ENCODE measurements at regions not wholly inside any gene's neighbourhood (a gene's known extent, or its start where the extent isn't known, plus 50 kb on each side); places are given as distances from the start of the nearest gene placed in this dataset.

DNA sequence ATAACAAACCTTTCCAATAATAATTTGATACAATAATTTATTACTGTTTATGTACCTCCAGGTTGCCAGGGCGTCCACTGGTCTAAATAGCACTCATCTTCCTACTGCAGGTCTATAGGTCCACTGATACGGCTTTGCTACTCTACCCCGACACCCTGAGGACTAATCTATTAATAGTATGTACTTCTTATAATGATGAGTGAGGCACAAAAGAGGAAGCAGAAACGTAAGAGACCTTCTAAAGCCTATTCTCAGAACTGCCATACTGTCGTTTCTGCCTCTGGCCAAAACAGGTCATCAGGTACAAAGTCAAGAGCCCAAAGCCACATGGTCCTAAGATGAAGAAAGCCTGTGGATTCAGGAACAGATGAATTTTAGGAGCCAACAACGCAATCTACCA is 163.2 kb upstream of the GRM7 start:
- TF ChIP-seq, protein P1, sequence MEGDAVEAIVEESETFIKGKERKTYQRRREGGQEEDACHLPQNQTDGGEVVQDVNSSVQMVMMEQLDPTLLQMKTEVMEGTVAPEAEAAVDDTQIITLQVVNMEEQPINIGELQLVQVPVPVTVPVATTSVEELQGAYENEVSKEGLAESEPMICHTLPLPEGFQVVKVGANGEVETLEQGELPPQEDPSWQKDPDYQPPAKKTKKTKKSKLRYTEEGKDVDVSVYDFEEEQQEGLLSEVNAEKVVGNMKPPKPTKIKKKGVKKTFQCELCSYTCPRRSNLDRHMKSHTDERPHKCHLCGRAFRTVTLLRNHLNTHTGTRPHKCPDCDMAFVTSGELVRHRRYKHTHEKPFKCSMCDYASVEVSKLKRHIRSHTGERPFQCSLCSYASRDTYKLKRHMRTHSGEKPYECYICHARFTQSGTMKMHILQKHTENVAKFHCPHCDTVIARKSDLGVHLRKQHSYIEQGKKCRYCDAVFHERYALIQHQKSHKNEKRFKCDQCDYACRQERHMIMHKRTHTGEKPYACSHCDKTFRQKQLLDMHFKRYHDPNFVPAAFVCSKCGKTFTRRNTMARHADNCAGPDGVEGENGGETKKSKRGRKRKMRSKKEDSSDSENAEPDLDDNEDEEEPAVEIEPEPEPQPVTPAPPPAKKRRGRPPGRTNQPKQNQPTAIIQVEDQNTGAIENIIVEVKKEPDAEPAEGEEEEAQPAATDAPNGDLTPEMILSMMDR (IDR thresholded peaks at IDR 0.05) = no peak
- TF ChIP-seq POLR2A (IDR thresholded peaks at IDR 0.05) = no peak

Data from Peyer's patch (tissue), 4 donors.